ENCODE measurements at regions not wholly inside any gene's neighbourhood (a gene's known extent, or its start where the extent isn't known, plus 50 kb on each side); places are given as distances from the start of the nearest gene placed in this dataset.
"Not testable (repeated sequence)": the region's sequence is repeated elsewhere in the genome, so short reads cannot be mapped to it uniquely, and the experiment has no call there.

DNA sequence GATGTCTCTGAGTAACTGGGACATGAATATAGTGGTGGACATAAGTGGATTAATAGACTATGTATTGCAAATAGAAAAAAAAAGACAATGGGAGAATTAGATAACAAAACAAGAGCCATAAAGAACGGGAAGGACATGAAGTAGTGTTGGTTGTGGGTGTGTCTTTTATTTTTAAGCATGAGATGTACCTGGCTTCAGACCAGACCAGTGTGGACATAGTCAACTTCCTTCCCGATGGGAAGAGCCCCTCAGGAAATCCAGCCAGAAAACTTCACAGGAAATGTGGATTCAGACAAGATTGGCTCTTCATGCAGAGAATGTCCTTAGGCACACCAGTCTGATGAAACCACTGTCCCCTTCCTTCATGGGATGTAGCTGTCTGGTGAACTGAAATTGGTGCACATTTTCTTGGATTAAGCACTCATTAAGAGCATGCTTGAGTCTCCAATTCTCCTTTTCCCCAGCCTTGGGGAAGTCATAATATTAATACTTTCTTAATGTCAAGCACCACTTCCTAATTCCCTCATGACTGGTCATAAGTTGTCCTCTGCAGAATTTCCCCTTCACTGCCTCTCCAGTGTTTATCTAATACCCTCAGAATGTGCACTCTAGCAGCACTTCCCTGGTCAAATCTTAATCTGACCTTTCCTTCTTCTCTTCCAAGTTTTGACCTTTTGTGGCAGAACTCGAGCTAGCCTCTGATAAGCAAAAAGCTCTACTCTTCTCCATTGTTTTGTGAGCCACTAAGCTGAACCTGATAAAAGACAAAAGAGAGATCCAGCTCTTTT is 350.6 kb upstream of the MAF start:
- no peak for DNase-seq (ENCODE audit: low read depth in 2 of 3, low spot score in 1 of 3)

- no peak for DNase-seq (ENCODE audit: low read depth in 2 of 3, low spot score in 1 of 3)
Observed at GRCh38 chr16:79949417-79949816, 348.9 kb upstream of the MAF start.

DNA sequence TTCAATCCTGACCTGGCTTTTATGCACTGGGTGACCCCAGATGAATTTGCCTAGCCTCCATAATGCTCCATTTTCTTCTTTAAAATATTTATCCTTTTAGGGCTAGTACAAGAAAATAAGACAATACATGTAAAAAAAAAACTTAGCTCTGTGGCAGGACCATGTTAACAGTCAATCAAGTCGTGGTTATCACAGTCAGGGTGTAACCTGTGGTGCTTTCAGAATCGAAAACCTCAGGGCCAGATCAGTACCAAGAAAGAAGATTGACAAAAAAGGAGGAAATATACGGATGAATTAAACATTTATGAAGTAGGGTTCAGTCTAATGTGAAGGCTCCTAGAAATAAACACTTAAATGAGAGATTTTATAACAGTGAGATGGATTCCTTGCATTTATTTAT is 347.2 kb upstream of the MAF start:
- no peak for DNase-seq (ENCODE audit: low read depth in 2 of 3, low spot score in 1 of 3)

DNA sequence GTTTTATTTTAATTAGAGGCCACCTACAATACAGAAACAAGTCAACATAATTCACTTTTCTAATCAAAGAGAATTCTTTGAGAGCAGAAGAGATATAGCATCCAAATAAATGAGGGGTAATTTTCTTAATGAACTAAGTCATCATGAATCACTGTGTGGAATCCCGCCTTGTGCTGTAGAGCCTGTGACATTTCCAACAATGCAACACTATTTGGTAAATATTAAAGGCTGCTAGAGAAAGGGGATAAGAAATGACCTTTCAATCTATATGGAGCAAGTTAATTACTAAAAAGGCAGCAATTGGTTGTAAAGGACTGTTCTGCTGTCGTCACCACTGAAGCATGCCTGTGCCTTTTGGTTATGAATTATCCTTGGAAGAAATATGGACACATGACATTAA is 345.7 kb upstream of the MAF start:
- DNase-seq (ENCODE audit: low read depth in 2 of 3, low spot score in 1 of 3) = no peak

GRCh38 chr16:79943736-79944135 is 343.2 kb upstream of the MAF start:
- DNase-seq (ENCODE audit: low read depth in 2 of 3, low spot score in 1 of 3) = no peak

GRCh38 chr16:79938575-79938974 is 338.0 kb upstream of the MAF start:
- no peak for DNase-seq (ENCODE audit: low read depth in 2 of 3, low spot score in 1 of 3)

- not testable (repeated sequence) for DNase-seq (ENCODE audit: low read depth in 2 of 3, low spot score in 1 of 3)
Observed at GRCh38 chr16:79937671-79938070, 337.1 kb upstream of the MAF start.

GRCh38 chr16:79933603-79934002 is 333.1 kb upstream of the MAF start:
- DNase-seq (ENCODE audit: low read depth in 2 of 3, low spot score in 1 of 3) = no peak

DNA sequence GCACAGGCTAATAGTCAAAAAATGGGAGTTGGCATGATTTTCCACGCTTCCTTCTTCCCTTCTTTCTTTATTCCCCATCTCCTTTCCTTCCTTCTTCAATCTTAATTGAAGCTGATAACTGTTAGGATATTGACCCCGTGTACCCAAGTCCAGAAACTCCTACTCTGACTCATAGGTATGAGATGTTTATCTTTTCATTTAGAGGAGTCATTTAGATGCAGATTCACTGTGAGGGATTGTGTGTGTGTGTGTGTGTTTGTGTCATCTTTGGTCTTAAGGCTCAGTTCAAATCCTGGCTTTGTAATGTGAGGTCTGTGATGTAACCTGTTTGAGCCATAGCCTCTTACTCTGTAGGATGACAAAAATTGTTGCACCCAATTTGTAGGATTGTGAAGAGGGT is 332.0 kb upstream of the MAF start:
- no peak for DNase-seq (ENCODE audit: low read depth in 2 of 3, low spot score in 1 of 3)

GRCh38 chr16:79931721-79932120 is 331.2 kb upstream of the MAF start:
- no peak for DNase-seq (ENCODE audit: low read depth in 2 of 3, low spot score in 1 of 3)

DNA sequence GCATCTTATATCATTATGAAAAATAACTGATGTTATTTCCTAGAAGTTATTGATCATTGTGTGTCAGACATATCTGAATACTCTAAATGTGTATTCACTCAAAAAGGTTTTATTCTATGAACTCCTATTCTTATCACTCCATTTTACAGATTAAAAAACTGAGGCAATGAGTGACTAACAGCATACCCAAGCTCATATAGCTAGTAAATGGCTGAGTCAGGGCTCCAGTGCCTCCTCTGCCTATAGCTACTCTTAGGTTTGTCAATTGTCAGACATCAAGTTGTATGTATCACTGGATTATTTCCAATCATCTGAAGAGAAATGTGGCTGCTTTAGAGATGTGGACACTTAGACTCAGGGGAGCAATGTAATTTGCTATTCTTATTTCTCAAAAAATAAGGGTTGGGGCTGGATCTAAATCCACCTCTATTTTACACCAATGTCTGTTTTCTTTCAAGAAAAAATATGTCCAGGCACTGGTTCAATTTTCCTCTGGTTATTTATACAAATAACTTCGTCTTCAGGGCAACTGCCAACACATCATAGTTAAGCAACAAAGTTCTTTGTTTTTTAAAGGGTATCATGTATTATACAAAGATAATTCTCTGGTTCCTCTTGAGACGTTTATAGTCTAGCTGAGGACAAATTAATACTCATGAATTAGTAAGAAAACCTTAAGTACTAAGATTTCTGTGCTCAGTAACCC is 328.9 kb upstream of the MAF start:
- no peak for DNase-seq (ENCODE audit: low read depth in 2 of 3, low spot score in 1 of 3)

- no peak for DNase-seq (ENCODE audit: low read depth in 2 of 3, low spot score in 1 of 3)
Observed at GRCh38 chr16:79928142-79928873, 327.8 kb upstream of the MAF start.

DNA sequence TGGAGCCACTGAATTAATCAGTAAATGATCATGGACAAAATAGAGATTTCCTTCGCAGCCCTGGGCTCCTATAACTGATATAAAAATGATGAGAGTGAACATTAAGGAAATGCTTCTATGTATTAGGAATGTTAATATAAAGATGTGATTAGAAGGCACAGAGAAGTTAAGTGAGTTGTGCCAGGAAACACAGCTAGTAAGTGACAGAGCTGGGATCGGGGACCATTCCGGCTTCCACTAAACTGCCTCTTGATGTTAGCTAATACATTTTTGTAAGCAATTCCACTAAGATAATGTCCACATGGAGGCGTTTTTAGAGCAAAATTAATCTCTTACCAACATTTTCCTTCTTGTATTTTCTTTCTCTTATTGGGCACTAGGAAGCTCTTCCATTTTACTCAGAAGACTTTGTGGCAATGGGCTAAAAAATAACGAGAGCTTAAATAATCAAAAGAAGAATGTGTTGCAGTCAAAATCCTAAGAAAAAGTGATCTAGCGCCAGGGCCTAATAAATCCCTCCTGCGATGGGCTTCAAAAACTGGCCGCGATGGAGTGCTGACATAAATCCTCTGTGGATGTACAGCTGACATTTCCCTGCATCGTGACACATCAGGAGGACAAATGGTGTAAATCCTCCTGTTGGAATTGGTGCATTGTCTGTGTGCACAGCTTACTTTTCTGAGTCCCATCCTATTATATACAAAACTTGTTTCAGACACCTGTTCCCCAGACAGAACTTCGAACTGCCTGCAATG is 326.1 kb upstream of the MAF start:
- no peak for DNase-seq (ENCODE audit: low read depth in 2 of 3, low spot score in 1 of 3)

GRCh38 chr16:79923431-79923830 is 322.9 kb upstream of the MAF start:
- no peak for DNase-seq (ENCODE audit: low read depth in 2 of 3, low spot score in 1 of 3)

DNA sequence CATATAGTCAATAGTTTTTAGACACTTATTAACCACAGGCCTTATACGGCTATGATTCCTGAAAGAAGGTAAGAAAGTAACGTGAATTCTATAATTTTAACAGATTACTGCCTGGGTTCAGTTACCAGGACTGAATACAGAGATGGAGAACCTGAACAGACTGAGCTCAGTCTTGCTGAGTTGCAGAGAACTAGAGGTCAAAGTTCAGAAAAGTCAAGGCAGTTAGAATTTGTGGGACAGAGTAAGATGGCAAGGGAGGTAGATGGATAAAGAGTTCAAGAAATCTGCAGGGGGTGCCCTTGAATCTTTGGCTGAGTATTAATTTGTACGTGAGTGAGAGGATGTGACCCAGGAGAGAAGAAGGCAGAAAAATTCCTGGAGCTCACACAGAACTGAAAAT is 320.1 kb upstream of the MAF start:
- DNase-seq (ENCODE audit: low read depth in 2 of 3, low spot score in 1 of 3) = no peak

- DNase-seq (ENCODE audit: low read depth in 2 of 3, low spot score in 1 of 3) = no peak
Observed at GRCh38 chr16:79918916-79919315, 318.4 kb upstream of the MAF start.

- DNase-seq (ENCODE audit: low read depth in 2 of 3, low spot score in 1 of 3) = no peak
Observed at GRCh38 chr16:79915761-79916160, 315.2 kb upstream of the MAF start.

GRCh38 chr16:79914961-79915720 is 314.6 kb upstream of the MAF start:
- no peak for DNase-seq (ENCODE audit: low read depth in 2 of 3, low spot score in 1 of 3)

DNA sequence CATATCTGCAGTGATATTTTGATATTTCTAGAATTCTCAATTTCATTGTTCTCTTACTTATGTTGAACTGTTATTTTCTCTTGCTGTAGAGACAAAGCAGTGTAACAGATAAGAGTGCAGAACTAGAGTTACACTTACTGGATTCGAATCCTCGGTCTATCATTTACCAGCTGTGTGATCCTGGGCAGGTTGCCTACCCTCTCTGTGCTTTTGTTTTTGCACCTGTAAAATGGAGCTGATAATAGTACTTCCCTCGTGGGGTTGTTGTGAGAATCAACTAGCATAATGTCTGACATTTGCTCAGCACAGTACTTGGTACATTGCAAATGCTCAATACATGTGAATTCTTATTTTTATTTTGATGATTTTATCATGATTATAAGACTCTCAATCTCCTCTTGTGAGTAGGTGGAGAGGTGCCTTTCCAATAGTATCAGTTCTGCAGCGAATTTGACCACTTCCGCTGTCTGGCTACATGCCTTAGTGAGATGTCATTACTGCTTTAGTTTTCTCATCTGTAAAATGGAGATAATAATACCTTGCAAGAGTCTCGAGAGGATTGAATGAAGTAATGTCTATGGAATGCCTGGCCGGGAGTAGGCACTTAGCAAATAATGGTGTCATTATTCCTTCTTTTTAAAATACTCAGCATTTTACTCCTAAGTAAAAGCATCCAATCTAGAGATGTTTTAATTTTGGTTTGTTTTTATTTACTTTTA is 312.2 kb upstream of the MAF start:
- DNase-seq (ENCODE audit: low read depth in 2 of 3, low spot score in 1 of 3) = no peak

DNA sequence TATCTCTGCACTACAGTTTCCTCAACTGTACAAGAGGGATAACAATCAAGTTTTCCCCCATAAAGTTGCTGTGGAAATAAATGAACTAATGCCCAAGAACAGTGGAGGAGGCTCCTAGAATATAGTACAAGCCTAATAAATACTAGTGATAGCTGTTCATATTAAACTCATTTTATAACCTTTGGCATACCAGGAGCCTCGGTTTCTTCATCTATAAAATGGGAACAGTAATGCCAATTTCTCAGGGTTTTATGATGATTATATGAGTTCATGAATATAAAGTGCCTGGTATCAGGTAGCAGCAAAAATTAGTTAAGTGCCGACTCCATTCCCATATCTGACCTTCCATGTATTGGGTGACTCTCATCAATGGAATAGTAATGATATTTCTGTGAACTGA is 311.1 kb upstream of the MAF start:
- no peak for DNase-seq (ENCODE audit: low read depth in 2 of 3, low spot score in 1 of 3)

Data from stimulated activated CD4-positive, alpha-beta T cell treated with anti-CD3 and anti-CD28 coated beads, Interleukin-12 subunit alpha, Interleukin-12 subunit beta, amount 100 ng/mL, for 48 hours (primary cell).